B cell (primary cell): ENCODE measurements at regions not wholly inside any gene's neighbourhood (a gene's known extent, or its start where the extent isn't known, plus 50 kb on each side); places are given as distances from the start of the nearest gene placed in this dataset.

Source experiments
- ATAC-seq: fragments of 200-7000 bp; cut with Tn5 transposase; one replicate; pipeline ENCODE4 v1.10.0; 2021; ENCODE audit warnings: low read depth, mild to moderate bottlenecking, moderate number of reproducible peaks, moderate library complexity
- CTCF ChIA-PET: fragments of 350-600 bp; sonication (Branson Sonifier 250); formaldehyde crosslinking; loops from one replicate; lab custom pipeline; 2021; ENCODE audit warnings: antibody characterized with exemption, inconsistent platforms; lab: Charles Lee
- POLR2A ChIA-PET: fragments of 350-600 bp; sonication (Branson Sonifier 250); formaldehyde crosslinking; loops from one replicate; lab custom pipeline; 2021; ENCODE audit warnings: antibody characterized with exemption; lab: Charles Lee
- DNase-seq: peaks from one replicate; pipeline ENCODE4 v3.0.0; 2013
- H2AFZ ChIP-seq: 2 replicates; pipeline ENCODE4 v1.6.1; 2012; ENCODE audit warnings: mild to moderate bottlenecking, low read depth, low read length; ENCODE audit not compliant: insufficient read depth, poor library complexity, severe bottlenecking
- H3K27ac ChIP-seq, 2 donors: 1 replicate in 1 of 2; 2 replicates in 1 of 2; pipeline ENCODE4 v1.5.1; 2012 to 2013; ENCODE audit warnings: low read length in 2 of 2, mild to moderate bottlenecking in 2 of 2, moderate library complexity in 1 of 2
- H3K27me3 ChIP-seq, 4 experiments: fragments of 200-600 bp in 1 of 4; sonication (generic) in 1 of 4; replicated peaks in 1 of 4; 1 replicate in 2 of 4; 2 replicates in 2 of 4; pipeline versions ENCODE4 v1.6.1 to v1.7.0; 2013 to 2016; ENCODE audit warnings: low read length in 3 of 4, mild to moderate bottlenecking in 2 of 4, mixed read lengths in 1 of 4, moderate library complexity in 1 of 4; ENCODE audit not compliant: insufficient read depth in 4 of 4, control insufficient read depth in 3 of 4; ENCODE audit errors: control extremely low read depth in 1 of 4
- H3K36me3 ChIP-seq, 2 experiments: replicated peaks in 1 of 2; 1 replicate in 1 of 2; 2 replicates in 1 of 2; pipeline versions ENCODE4 v1.6.1 to v1.7.1; 2013; ENCODE audit warnings: low read length in 1 of 2; ENCODE audit not compliant: insufficient read depth in 2 of 2, control insufficient read depth in 1 of 2; ENCODE audit errors: control extremely low read depth in 1 of 2, extremely low read depth in 1 of 2
- H3K4me1 ChIP-seq, 2 donors: fragments of 200-600 bp in 1 of 2; sonication (generic) in 1 of 2; 1 replicate in 1 of 2; 2 replicates in 1 of 2; pipeline versions ENCODE4 v1.5.1 to v1.6.1; 2013 to 2017; ENCODE audit warnings: low read length in 2 of 2; ENCODE audit not compliant: control insufficient read depth in 2 of 2, insufficient read depth in 2 of 2
- H3K4me2 ChIP-seq: replicated peaks from 2 replicates; pipeline ENCODE3; 2012; ENCODE audit warnings: mild to moderate bottlenecking, low read depth, low read length; ENCODE audit not compliant: poor library complexity, severe bottlenecking
- H3K4me3 ChIP-seq, 5 experiments: fragments of 200-600 bp in 1 of 5; sonication (generic) in 1 of 5; 1 replicate in 3 of 5; 2 replicates in 2 of 5; pipeline versions ENCODE4 v1.5.1 to v1.7.0; 2011 to 2016; ENCODE audit warnings: low read length in 4 of 5, mild to moderate bottlenecking in 4 of 5, low read depth in 2 of 5, control low read depth in 1 of 5, moderate library complexity in 1 of 5; ENCODE audit not compliant: insufficient read depth in 1 of 5; ENCODE audit errors: control extremely low read depth in 1 of 5, extremely low read depth in 1 of 5
- H3K79me2 ChIP-seq: fragments of 200-600 bp; sonication (generic); one replicate; pipeline ENCODE4 v1.6.0; 2016; ENCODE audit warnings: low read length; ENCODE audit not compliant: control insufficient read depth, insufficient read depth
- H3K9ac ChIP-seq: fragments of 200-600 bp; sonication (generic); 2 replicates; pipeline ENCODE4 v1.6.1; 2017; ENCODE audit warnings: mild to moderate bottlenecking, low read length, moderate library complexity
- H3K9me3 ChIP-seq, 3 donors: one replicate each; pipeline versions ENCODE4 v1.6.1 to v1.7.1; 2013; ENCODE audit warnings: low read length in 2 of 3; ENCODE audit not compliant: control insufficient read depth in 2 of 3, insufficient read depth in 1 of 3; ENCODE audit errors: control extremely low read depth in 1 of 3
- H4K20me1 ChIP-seq: 2 replicates; pipeline ENCODE4 v1.6.0; 2012; ENCODE audit warnings: mild to moderate bottlenecking, low read length; ENCODE audit not compliant: insufficient read depth, control insufficient read depth, poor library complexity, severe bottlenecking
- H3K27ac Mint-ChIP-seq: one replicate; pipeline ENCODE4 v1.8.0; 2021; ENCODE audit warnings: mixed read lengths
- H3K27me3 Mint-ChIP-seq: one replicate; pipeline ENCODE4 v1.8.0; 2021; ENCODE audit warnings: mixed read lengths
- H3K4me1 Mint-ChIP-seq: one replicate; pipeline ENCODE4 v1.8.0; 2021; ENCODE audit warnings: mixed read lengths
- H3K4me3 Mint-ChIP-seq: one replicate; pipeline ENCODE4 v1.8.0; 2021; ENCODE audit warnings: mixed read lengths
- H3K9me3 Mint-ChIP-seq: one replicate; pipeline ENCODE4 v1.8.0; 2022; ENCODE audit warnings: mixed read lengths; ENCODE audit not compliant: insufficient read depth
- CTCF ChIP-seq: fragments of 200-600 bp; IDR thresholded peaks from one replicate; pipeline ENCODE4 v1.8.0; 2022; ENCODE audit warnings: antibody characterized with exemption, mild to moderate bottlenecking
- EZH2 ChIP-seq: IDR thresholded peaks from 2 replicates; pipeline ENCODE4 v1.6.1; 2012; ENCODE audit warnings: borderline replicate concordance, low read depth, mild to moderate bottlenecking, moderate library complexity, low read length; ENCODE audit not compliant: insufficient read depth, poor library complexity, severe bottlenecking
- WGBS: methylation state at CpG from one replicate; pipeline ENCODE4 v1.1.5; 2013; ENCODE audit warnings: missing lambda C conversion rate; ENCODE audit not compliant: insufficient coverage; 5-methylcytosine and 5-hydroxymethylcytosine counted together
- intact Hi-C: fragments of 100-400 bp; cut with micrococcal nuclease; formaldehyde crosslinking; loops from one replicate; pipeline ENCODE4 v1.10.0; 2022

GRCh38 chr2:175536059-175536458, 354.5 kb upstream of the ATP5MC3 start:
- no peak overlapping the region for H3K4me2 ChIP-seq
- no peak overlapping the region for H3K4me3 Mint-ChIP-seq
- H3K27ac Mint-ChIP-seq = no peak overlapping the region
- intact Hi-C loops = no loop called here
- ChIA-PET CTCF (no interaction called here), POLR2A (no interaction called here)
- H3K79me2 ChIP-seq = no peaks in the 10 kb centered on the region
- no peaks in the 10 kb centered on the region for H3K36me3 ChIP-seq
- DNase-seq (no peak), ATAC-seq (no peak)
- no peaks in the 10 kb centered on the region for H3K4me1 Mint-ChIP-seq
- peaks cover 0 to 3% (median 0%) of the 10 kb centered on the region in 3 donors for H3K9me3 ChIP-seq
- no peak overlapping the region for H2AFZ ChIP-seq
- WGBS = 50% methylated on average over 1 of the region's 1 CpG
- no peaks in the 10 kb centered on the region for H3K27me3 Mint-ChIP-seq
- H4K20me1 ChIP-seq = no peaks in the 10 kb centered on the region
- H3K9ac ChIP-seq = no peak overlapping the region
- H3K4me1 ChIP-seq = no peaks in the 10 kb centered on the region
- no peak overlapping the region for H3K27ac ChIP-seq
- no peaks in the 10 kb centered on the region for H3K27me3 ChIP-seq
- TF ChIP-seq EZH2 (no peak), CTCF (no peak)
- no peaks in the 10 kb centered on the region for H3K9me3 Mint-ChIP-seq
- H3K4me3 ChIP-seq = no peak overlapping the region

- TF ChIP-seq EZH2 = no peak
- TF ChIP-seq CTCF = no peak
- H3K9me3 ChIP-seq = peaks cover 0 to 3% (median 0%) of the 10 kb centered on the region in 3 donors
- ATAC-seq (no peak), DNase-seq (no peak)
- H3K9ac ChIP-seq = no peak overlapping the region
- no peak overlapping the region for H3K27ac ChIP-seq
- no peaks in the 10 kb centered on the region for H3K79me2 ChIP-seq
- no peak overlapping the region for H3K4me2 ChIP-seq
- H3K27me3 ChIP-seq = no peaks in the 10 kb centered on the region
- Mint-ChIP-seq H3K27me3 (no peaks in the 10 kb centered on the region), H3K4me3 (no peak overlapping the region), H3K27ac (no peak overlapping the region), H3K9me3 (no peaks in the 10 kb centered on the region), H3K4me1 (no peaks in the 10 kb centered on the region)
- H3K36me3 ChIP-seq = no peaks in the 10 kb centered on the region
- no peaks in the 10 kb centered on the region for H4K20me1 ChIP-seq
- ChIA-PET CTCF (no interaction called here), POLR2A (no interaction called here)
- H3K4me1 ChIP-seq = no peaks in the 10 kb centered on the region
- WGBS = 76% methylated on average over 4 of the region's 4 CpGs
- H2AFZ ChIP-seq = no peak overlapping the region
- intact Hi-C loops = no loop called here
- H3K4me3 ChIP-seq = no peak overlapping the region
These were observed 354.1 kb upstream of the ATP5MC3 start for GRCh38 chr2:175535631-175536030.
